Mucosa of descending colon (tissue), 3 donors: ENCODE measurements at regions not wholly inside any gene's neighbourhood (a gene's known extent, or its start where the extent isn't known, plus 50 kb on each side); places are given as distances from the start of the nearest gene placed in this dataset.
"Not testable (repeated sequence)": the region's sequence is repeated elsewhere in the genome, so short reads cannot be mapped to it uniquely, and the experiment has no call there.

Experiments
- ATAC-seq: fragments of 200-7000 bp; cut with Tn5 transposase; one replicate; pipeline ENCODE4 v1.9.1; 2020; ENCODE audit warnings: mild to moderate bottlenecking, moderate library complexity
- DNase-seq, 3 donors: peaks; one replicate each; pipeline ENCODE4 v3.0.0-alpha.2; 2020
- H3K36me3 ChIP-seq: fragments of 200-600 bp; one replicate; pipeline ENCODE4 v1.8.0; 2021; ENCODE audit warnings: low read depth, mild to moderate bottlenecking
- H3K4me1 ChIP-seq: fragments of 200-600 bp; one replicate; pipeline ENCODE4 v1.8.0; 2021; ENCODE audit warnings: low read depth, mild to moderate bottlenecking
- H3K4me3 ChIP-seq: fragments of 200-600 bp; one replicate; pipeline ENCODE4 v1.8.0; 2021; ENCODE audit warnings: mild to moderate bottlenecking
- H3K9me3 ChIP-seq: fragments of 200-600 bp; one replicate; pipeline ENCODE4 v1.8.0; 2021; ENCODE audit warnings: mild to moderate bottlenecking
- intact Hi-C, 2 donors: fragments of 100-400 bp; cut with DNase I in 1 of 2; cut with micrococcal nuclease in 1 of 2; formaldehyde crosslinking; loops; one replicate each; pipeline versions ENCODE4 v1.11.0 to v1.11.1; 2022; cut with DNase I, micrococcal nuclease
- TF ChIP-seq, protein P1 (sequence below): fragments of 200-600 bp; IDR thresholded peaks from one replicate; pipeline ENCODE4 v1.8.0; 2022; ENCODE audit warnings: antibody characterized with exemption, mild to moderate bottlenecking
- donor health status: DM: no; HTN: no; CAD: no; lungs with moderate emphysema.
- donor health status: DM: no; HTN: no; CAD: no.
- donor health status: DM: no; HTN: yes; CAD: no.

DNA sequence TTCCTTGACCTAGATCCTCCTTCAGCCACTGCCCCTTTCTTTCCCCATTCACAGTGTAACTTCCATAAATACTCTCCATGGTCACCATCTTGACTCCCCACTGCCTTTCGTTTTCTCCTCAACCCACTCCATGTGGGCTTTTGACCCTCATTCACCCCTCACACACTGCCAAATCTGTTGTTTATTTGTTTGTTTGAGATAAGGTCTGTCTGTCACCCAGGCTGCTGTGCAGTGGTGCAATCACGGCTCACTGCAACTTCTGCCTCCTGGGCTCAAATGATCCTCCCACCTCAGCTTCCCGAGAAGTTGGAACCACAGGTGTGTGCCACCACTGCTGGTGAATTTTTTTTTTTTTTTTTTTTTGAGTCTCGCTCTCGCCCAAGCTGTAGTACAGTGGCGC lies 162.9 kb downstream of the FGF1 start:
- Histone ChIP-seq H3K4me3 (no peak overlapping the region), H3K4me1 (no peaks in the 10 kb centered on the region), H3K36me3 (no peaks in the 10 kb centered on the region), H3K9me3 (no peaks in the 10 kb centered on the region)
- no peak for DNase-seq
- TF ChIP-seq, protein P1, sequence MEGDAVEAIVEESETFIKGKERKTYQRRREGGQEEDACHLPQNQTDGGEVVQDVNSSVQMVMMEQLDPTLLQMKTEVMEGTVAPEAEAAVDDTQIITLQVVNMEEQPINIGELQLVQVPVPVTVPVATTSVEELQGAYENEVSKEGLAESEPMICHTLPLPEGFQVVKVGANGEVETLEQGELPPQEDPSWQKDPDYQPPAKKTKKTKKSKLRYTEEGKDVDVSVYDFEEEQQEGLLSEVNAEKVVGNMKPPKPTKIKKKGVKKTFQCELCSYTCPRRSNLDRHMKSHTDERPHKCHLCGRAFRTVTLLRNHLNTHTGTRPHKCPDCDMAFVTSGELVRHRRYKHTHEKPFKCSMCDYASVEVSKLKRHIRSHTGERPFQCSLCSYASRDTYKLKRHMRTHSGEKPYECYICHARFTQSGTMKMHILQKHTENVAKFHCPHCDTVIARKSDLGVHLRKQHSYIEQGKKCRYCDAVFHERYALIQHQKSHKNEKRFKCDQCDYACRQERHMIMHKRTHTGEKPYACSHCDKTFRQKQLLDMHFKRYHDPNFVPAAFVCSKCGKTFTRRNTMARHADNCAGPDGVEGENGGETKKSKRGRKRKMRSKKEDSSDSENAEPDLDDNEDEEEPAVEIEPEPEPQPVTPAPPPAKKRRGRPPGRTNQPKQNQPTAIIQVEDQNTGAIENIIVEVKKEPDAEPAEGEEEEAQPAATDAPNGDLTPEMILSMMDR: no peak
- no peak for ATAC-seq
- intact Hi-C loops: no loop called here

- H3K36me3 ChIP-seq: no peaks in the 10 kb centered on the region
- DNase-seq: no peak
- no peak for ATAC-seq
- intact Hi-C loops: no loop called here
- TF ChIP-seq, protein P1: no peak
- H3K4me3 ChIP-seq: no peak overlapping the region
- no peaks in the 10 kb centered on the region for H3K9me3 ChIP-seq
- no peaks in the 10 kb centered on the region for H3K4me1 ChIP-seq
Observed at GRCh38 chr5:142521706-142522105, 164.2 kb downstream of the FGF1 start.

DNA sequence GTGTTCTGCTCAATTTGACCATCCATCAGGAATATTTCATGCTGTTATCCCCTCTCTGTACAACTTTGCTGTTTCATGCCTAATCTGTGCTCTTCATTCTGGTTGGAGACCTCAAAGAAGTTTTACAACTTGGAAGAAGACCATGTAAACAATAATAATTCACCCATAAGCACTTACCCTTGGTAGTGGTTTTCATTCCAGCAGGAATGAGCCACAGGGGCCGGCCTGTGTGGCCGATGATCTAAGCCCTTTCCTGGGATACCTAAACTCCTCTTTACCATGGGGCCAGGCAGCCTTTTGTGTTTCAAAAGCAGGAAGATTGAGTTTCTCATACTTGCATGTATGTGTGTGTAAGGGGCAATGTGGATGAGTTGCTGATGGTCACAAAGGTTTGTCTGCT lies 165.0 kb downstream of the FGF1 start:
- intact Hi-C loops: no loop called here
- H3K9me3 ChIP-seq: no peaks in the 10 kb centered on the region

GRCh38 chr5:142519913-142520312 lies 166.0 kb downstream of the FGF1 start:
- intact Hi-C loops, H3K4me1 ChIP-seq, H3K36me3 ChIP-seq, H3K9me3 ChIP-seq, H3K4me3 ChIP-seq, DNase-seq, ATAC-seq: not testable (repeated sequence)

More for the DNA sequence above, 165.0 kb downstream of the FGF1 start:
- ATAC-seq: no peak
- TF ChIP-seq, protein P1: no peak
- no peak overlapping the region for H3K4me3 ChIP-seq
- H3K36me3 ChIP-seq: no peaks in the 10 kb centered on the region
- no peak for DNase-seq
- no peaks in the 10 kb centered on the region for H3K4me1 ChIP-seq

- no peaks in the 10 kb centered on the region for H3K36me3 ChIP-seq
- TF ChIP-seq, protein P1: no peak
- no peak overlapping the region for H3K4me3 ChIP-seq
- no peaks in the 10 kb centered on the region for H3K4me1 ChIP-seq
- no peaks in the 10 kb centered on the region for H3K9me3 ChIP-seq
- no peak for DNase-seq
- intact Hi-C loops: no loop called here
- no peak for ATAC-seq
Observed at GRCh38 chr5:142517840-142518239, 168.1 kb downstream of the FGF1 start.

- ATAC-seq (no peak), DNase-seq (no peak)
- TF ChIP-seq, protein P1: no peak
- Histone ChIP-seq H3K9me3 (no peaks in the 10 kb centered on the region), H3K36me3 (no peaks in the 10 kb centered on the region), H3K4me3 (no peak overlapping the region), H3K4me1 (no peaks in the 10 kb centered on the region)
- intact Hi-C loops: no loop called here
Observed at GRCh38 chr5:142516732-142517131, 169.2 kb downstream of the FGF1 start.
